H9 (cell line): ENCODE measurements at regions not wholly inside any gene's neighbourhood (a gene's known extent, or its start where the extent isn't known, plus 50 kb on each side); places are given as distances from the start of the nearest gene placed in this dataset.

Source experiments
- DNase-seq: peaks from one replicate; pipeline ENCODE4 v3.0.0-alpha.2; 2017
- H2AFZ ChIP-seq: one replicate; pipeline ENCODE4 v1.6.1; 2013; ENCODE audit warnings: mild to moderate bottlenecking, low read length, control low read depth, moderate library complexity
- H2AK5ac ChIP-seq: 2 replicates; pipeline ENCODE4 v1.6.1; 2013; ENCODE audit warnings: low read length, control low read depth, mixed read lengths; ENCODE audit not compliant: insufficient read length
- H2BK120ac ChIP-seq: one replicate; pipeline ENCODE4 v1.6.1; 2013; ENCODE audit warnings: low read depth, mild to moderate bottlenecking, low read length, control low read depth, inconsistent platforms; ENCODE audit not compliant: poor library complexity, severe bottlenecking
- H2BK12ac ChIP-seq: 2 replicates; pipeline ENCODE4 v1.6.1; 2013; ENCODE audit warnings: low read length, control low read depth, mixed read lengths, low read depth; ENCODE audit not compliant: insufficient read length
- H2BK15ac ChIP-seq: 2 replicates; pipeline ENCODE4 v1.6.1; 2013; ENCODE audit warnings: low read depth, low read length, control low read depth
- H2BK20ac ChIP-seq: one replicate; pipeline ENCODE4 v1.6.1; 2013; ENCODE audit warnings: low read depth, mild to moderate bottlenecking, low read length, control low read depth, inconsistent platforms; ENCODE audit not compliant: poor library complexity, severe bottlenecking
- H2BK5ac ChIP-seq: 2 replicates; pipeline ENCODE4 v1.6.1; 2013; ENCODE audit warnings: low read length, control low read depth, mixed read lengths; ENCODE audit not compliant: insufficient read length
- H3K14ac ChIP-seq: 2 replicates; pipeline ENCODE4 v1.6.1; 2013; ENCODE audit warnings: low read length, control low read depth; ENCODE audit not compliant: insufficient read depth
- H3K18ac ChIP-seq: 2 replicates; pipeline ENCODE4 v1.6.1; 2013; ENCODE audit warnings: low read depth, mild to moderate bottlenecking, mixed read lengths, low read length, control low read depth; ENCODE audit not compliant: insufficient read length
- H3K23ac ChIP-seq: 2 replicates; pipeline ENCODE4 v1.6.1; 2013; ENCODE audit warnings: low read length, control low read depth, mixed read lengths, low read depth; ENCODE audit not compliant: insufficient read length
- H3K23me2 ChIP-seq: 2 replicates; pipeline ENCODE4 v1.6.1; 2013; ENCODE audit warnings: low read depth, mild to moderate bottlenecking, mixed read lengths, low read length, control low read depth; ENCODE audit not compliant: insufficient read length, poor library complexity, severe bottlenecking
- H3K27ac ChIP-seq: 2 replicates; pipeline ENCODE4 v1.5.1; 2013; ENCODE audit warnings: low read length, control low read depth, mixed read lengths, low read depth; ENCODE audit not compliant: insufficient read length
- H3K27me3 ChIP-seq: 2 replicates; pipeline ENCODE4 v1.6.1; 2013; ENCODE audit warnings: low read length, control low read depth, inconsistent platforms; ENCODE audit not compliant: insufficient read depth
- H3K4ac ChIP-seq: 2 replicates; pipeline ENCODE4 v1.6.1; 2013; ENCODE audit warnings: low read depth, mild to moderate bottlenecking, control low read depth, inconsistent platforms, low read length, moderate library complexity
- H3K4me1 ChIP-seq: 2 replicates; pipeline ENCODE4 v1.6.1; 2013; ENCODE audit warnings: low read length, control low read depth, inconsistent platforms; ENCODE audit not compliant: insufficient read depth
- H3K4me2 ChIP-seq: 2 replicates; pipeline ENCODE4 v1.6.1; 2013; ENCODE audit warnings: low read length, control low read depth, mixed read lengths; ENCODE audit not compliant: insufficient read length, insufficient read depth
- H3K56ac ChIP-seq: 2 replicates; pipeline ENCODE4 v1.6.1; 2013; ENCODE audit warnings: low read depth, mild to moderate bottlenecking, mixed read lengths, low read length, control low read depth; ENCODE audit not compliant: insufficient read length
- H3K79me1 ChIP-seq: 2 replicates; pipeline ENCODE4 v1.6.1; 2013; ENCODE audit warnings: low read depth, mild to moderate bottlenecking, moderate library complexity, low read length, control low read depth, inconsistent platforms; ENCODE audit not compliant: insufficient read depth, poor library complexity, severe bottlenecking
- H3K79me2 ChIP-seq: 2 replicates; pipeline ENCODE4 v1.6.1; 2013; ENCODE audit warnings: low read length, control low read depth, inconsistent platforms; ENCODE audit not compliant: insufficient read depth
- H3K9ac ChIP-seq: 2 replicates; pipeline ENCODE4 v1.6.1; 2013; ENCODE audit warnings: low read length, control low read depth, mixed read lengths; ENCODE audit not compliant: insufficient read length; ENCODE audit errors: extremely low read depth
- H3K9me3 ChIP-seq: one replicate; pipeline ENCODE4 v1.6.1; 2013; ENCODE audit warnings: low read depth, low read length, inconsistent platforms; ENCODE audit not compliant: control insufficient read depth
- H3T11ph ChIP-seq: one replicate; pipeline ENCODE4 v1.6.1; 2013; ENCODE audit warnings: mild to moderate bottlenecking, low read length, control low read depth, inconsistent platforms
- H4K20me1 ChIP-seq: one replicate; pipeline ENCODE4 v1.6.1; 2013; ENCODE audit not compliant: control insufficient read depth, insufficient read length, insufficient read depth
- H4K5ac ChIP-seq: 2 replicates; pipeline ENCODE4 v1.6.1; 2013; ENCODE audit warnings: low read depth, mild to moderate bottlenecking, mixed read lengths, low read length, control low read depth; ENCODE audit not compliant: insufficient read length
- H4K8ac ChIP-seq: replicated peaks from 2 replicates; pipeline ENCODE4 v1.6.1; 2013; ENCODE audit warnings: low read length, control low read depth, mixed read lengths, low read depth; ENCODE audit not compliant: insufficient read length
- H4K91ac ChIP-seq: 2 replicates; pipeline ENCODE4 v1.6.1; 2013; ENCODE audit warnings: low read depth, mild to moderate bottlenecking, moderate library complexity, mixed read lengths, low read length, control low read depth; ENCODE audit not compliant: insufficient read length
- H3K27ac Mint-ChIP-seq, 3 experiments: 2 replicates in 2 of 3; 3 replicates in 1 of 3; pipeline ENCODE4 v1.8.0; 2020 to 2021; ENCODE audit warnings: mixed read lengths in 3 of 3, mild to moderate bottlenecking in 1 of 3, moderate library complexity in 1 of 3
- H3K27me3 Mint-ChIP-seq: 2 replicates; pipeline ENCODE4 v1.8.0; 2021; ENCODE audit warnings: low read depth, mild to moderate bottlenecking, moderate library complexity, mixed read lengths
- H3K36me3 Mint-ChIP-seq, 3 experiments: 2 replicates in 2 of 3; 3 replicates in 1 of 3; pipeline ENCODE4 v1.8.0; 2020 to 2021; ENCODE audit warnings: low read depth in 3 of 3, mixed read lengths in 3 of 3; ENCODE audit not compliant: insufficient read depth in 1 of 3
- H3K4me1 Mint-ChIP-seq, 2 experiments: 2 replicates each; pipeline ENCODE4 v1.8.0; 2020; ENCODE audit warnings: mixed read lengths in 2 of 2
- H3K4me3 Mint-ChIP-seq, 2 experiments: 2 replicates in 1 of 2; 3 replicates in 1 of 2; pipeline ENCODE4 v1.8.0; 2020 to 2021; ENCODE audit warnings: mild to moderate bottlenecking in 2 of 2, mixed read lengths in 2 of 2, moderate library complexity in 1 of 2
- H3K9me3 Mint-ChIP-seq, 2 experiments: 2 replicates in 1 of 2; 3 replicates in 1 of 2; pipeline ENCODE4 v1.8.0; 2020; ENCODE audit warnings: mild to moderate bottlenecking in 2 of 2, mixed read lengths in 2 of 2, moderate library complexity in 1 of 2
- WGBS: extraction: QIAGEN DNeasy Blood & Tissue Kit; methylation state at CpG from one replicate; pipeline ENCODE4 v1.1.7; 2013; ENCODE audit warnings: missing lambda C conversion rate, low lambda C conversion rate, mixed read lengths; ENCODE audit not compliant: insufficient read length; ENCODE audit errors: extremely low coverage; 5-methylcytosine and 5-hydroxymethylcytosine counted together
- TF ChIP-seq, protein P1 (sequence below): fragments of 200-600 bp; sonication (generic); conservative IDR thresholded peaks from 3 replicates; pipeline ENCODE4 v1.8.0; 2021; ENCODE audit warnings: antibody characterized with exemption, mild to moderate bottlenecking

DNA sequence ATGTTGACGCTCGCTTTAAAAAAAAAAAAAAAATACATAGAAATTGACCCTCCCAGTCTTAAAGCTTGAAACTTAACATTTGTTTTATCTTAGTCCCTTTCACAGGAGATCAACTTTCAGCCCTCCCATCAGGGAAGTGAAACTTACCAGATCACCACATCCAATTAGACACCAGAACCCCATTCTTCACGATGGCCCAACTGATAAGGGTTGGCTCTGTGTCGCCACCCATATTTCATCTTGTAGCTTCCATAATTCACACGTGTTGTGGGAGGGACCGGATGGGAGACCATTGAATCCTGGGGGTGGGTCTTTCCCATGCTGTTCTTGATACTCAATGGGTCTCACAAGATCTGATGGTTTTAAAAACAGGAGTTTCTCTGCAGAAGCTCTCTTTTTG, 629.4 kb upstream of the KCND2 start:
- no peak overlapping the region for H3K4me3 Mint-ChIP-seq
- no peaks in the 10 kb centered on the region for H3K79me2 ChIP-seq
- no peak overlapping the region for H2BK120ac ChIP-seq
- TF ChIP-seq, protein P1, sequence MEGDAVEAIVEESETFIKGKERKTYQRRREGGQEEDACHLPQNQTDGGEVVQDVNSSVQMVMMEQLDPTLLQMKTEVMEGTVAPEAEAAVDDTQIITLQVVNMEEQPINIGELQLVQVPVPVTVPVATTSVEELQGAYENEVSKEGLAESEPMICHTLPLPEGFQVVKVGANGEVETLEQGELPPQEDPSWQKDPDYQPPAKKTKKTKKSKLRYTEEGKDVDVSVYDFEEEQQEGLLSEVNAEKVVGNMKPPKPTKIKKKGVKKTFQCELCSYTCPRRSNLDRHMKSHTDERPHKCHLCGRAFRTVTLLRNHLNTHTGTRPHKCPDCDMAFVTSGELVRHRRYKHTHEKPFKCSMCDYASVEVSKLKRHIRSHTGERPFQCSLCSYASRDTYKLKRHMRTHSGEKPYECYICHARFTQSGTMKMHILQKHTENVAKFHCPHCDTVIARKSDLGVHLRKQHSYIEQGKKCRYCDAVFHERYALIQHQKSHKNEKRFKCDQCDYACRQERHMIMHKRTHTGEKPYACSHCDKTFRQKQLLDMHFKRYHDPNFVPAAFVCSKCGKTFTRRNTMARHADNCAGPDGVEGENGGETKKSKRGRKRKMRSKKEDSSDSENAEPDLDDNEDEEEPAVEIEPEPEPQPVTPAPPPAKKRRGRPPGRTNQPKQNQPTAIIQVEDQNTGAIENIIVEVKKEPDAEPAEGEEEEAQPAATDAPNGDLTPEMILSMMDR = no peak
- no peaks in the 10 kb centered on the region for H3K27me3 ChIP-seq
- no peak overlapping the region for H3K23ac ChIP-seq
- no peaks in the 10 kb centered on the region; a peak in 3 of 7 replicates for H3K36me3 Mint-ChIP-seq
- no peak for DNase-seq
- H3K4ac ChIP-seq = no peak overlapping the region
- H2AK5ac ChIP-seq = no peak overlapping the region
- no peak overlapping the region for H2BK20ac ChIP-seq
- H2BK15ac ChIP-seq = no peak overlapping the region
- no peak overlapping the region for H2BK12ac ChIP-seq
- H3K56ac ChIP-seq = no peak overlapping the region
- no peaks in the 10 kb centered on the region for H3K27me3 Mint-ChIP-seq
- no peaks in the 10 kb centered on the region for H3K4me1 ChIP-seq
- no peak overlapping the region for H3K9ac ChIP-seq
- H3K18ac ChIP-seq = no peak overlapping the region
- no peak overlapping the region for H3T11ph ChIP-seq
- H3K4me1 Mint-ChIP-seq = no peaks in the 10 kb centered on the region
- no peaks in the 10 kb centered on the region for H3K9me3 ChIP-seq
- no CpG with 5 or more reads among the region's 6 CpGs for WGBS
- no peaks in the 10 kb centered on the region for H3K79me1 ChIP-seq
- no peak overlapping the region for H3K27ac Mint-ChIP-seq
- no peak overlapping the region for H3K4me2 ChIP-seq
- no peaks in the 10 kb centered on the region for H3K23me2 ChIP-seq
- H2AFZ ChIP-seq = no peak overlapping the region
- H3K9me3 Mint-ChIP-seq = peaks cover 0 to 8% of the 10 kb centered on the region in 2 experiments; a peak in 3 of 5 replicates
- H3K14ac ChIP-seq = no peak overlapping the region
- no peak overlapping the region for H4K5ac ChIP-seq
- no peak overlapping the region for H3K27ac ChIP-seq
- no peak overlapping the region for H4K91ac ChIP-seq
- H4K20me1 ChIP-seq = no peaks in the 10 kb centered on the region
- no peak overlapping the region for H2BK5ac ChIP-seq
- no peak overlapping the region for H4K8ac ChIP-seq
